SJSA1 (cell line): ENCODE measurements at regions not wholly inside any gene's neighbourhood (a gene's known extent, or its start where the extent isn't known, plus 50 kb on each side); places are given as distances from the start of the nearest gene placed in this dataset.

ENCODE experiments used
- DNase-seq, 2 experiments: peaks; one replicate each; pipeline ENCODE4 v3.0.0-alpha.2; 2015 to 2020; ENCODE audit warnings: low spot score in 2 of 2, low read depth in 1 of 2
- H3K27ac ChIP-seq: fragments of 250-450 bp; sonication (Bioruptor Pico); 2 replicates; pipeline ENCODE4 v1.5.1; 2020; ENCODE audit warnings: mild to moderate bottlenecking, moderate library complexity
- H3K27me3 ChIP-seq: fragments of 250-450 bp; sonication (Bioruptor Pico); replicated peaks from 2 replicates; pipeline ENCODE4 v1.5.1; 2020; ENCODE audit warnings: mild to moderate bottlenecking, moderate library complexity
- H3K36me3 ChIP-seq: fragments of 250-450 bp; sonication (Bioruptor Pico); 2 replicates; pipeline ENCODE4 v1.5.1; 2020; ENCODE audit warnings: mild to moderate bottlenecking
- H3K4me1 ChIP-seq: fragments of 250-450 bp; sonication (Bioruptor Pico); replicated peaks from 2 replicates; pipeline ENCODE4 v1.6.1; 2021; ENCODE audit warnings: mild to moderate bottlenecking
- H3K4me3 ChIP-seq: fragments of 250-450 bp; sonication (Bioruptor Pico); 2 replicates; pipeline ENCODE4 v1.5.1; 2020; ENCODE audit warnings: mild to moderate bottlenecking
- H3K9me3 ChIP-seq: fragments of 250-450 bp; sonication (Bioruptor Pico); replicated peaks from 2 replicates; pipeline ENCODE4 v1.5.1; 2020; ENCODE audit warnings: mild to moderate bottlenecking

DNA sequence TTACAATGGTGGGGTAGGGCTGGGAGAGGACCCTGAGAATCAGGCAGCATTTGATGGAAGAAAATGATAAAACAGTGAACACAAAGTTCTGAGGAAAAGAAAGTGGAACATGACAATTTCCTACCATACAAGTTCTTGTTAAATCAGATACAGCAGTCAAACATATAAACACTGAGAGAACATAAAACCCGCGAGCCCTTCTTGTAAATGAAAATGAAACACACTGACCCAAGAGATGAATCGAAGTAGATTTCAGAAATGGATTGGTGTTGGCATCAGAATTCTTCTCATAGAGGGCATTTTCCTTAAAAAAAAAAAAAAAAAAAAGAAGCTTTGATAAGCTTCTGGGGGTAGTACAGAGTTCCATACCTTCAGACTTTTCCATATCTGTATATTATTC is 134.7 kb upstream of the TMEM45B start:
- DNase-seq = no peak
- Histone ChIP-seq H3K9me3 (no peaks in the 10 kb centered on the region), H3K36me3 (no peaks in the 10 kb centered on the region), H3K27ac (no peak overlapping the region), H3K4me3 (no peak overlapping the region), H3K4me1 (no peaks in the 10 kb centered on the region), H3K27me3 (no peaks in the 10 kb centered on the region)

GRCh38 chr11:129681344-129682114 is 134.1 kb upstream of the TMEM45B start:
- Histone ChIP-seq H3K27ac (no peak overlapping the region), H3K4me3 (no peak overlapping the region), H3K27me3 (no peaks in the 10 kb centered on the region), H3K36me3 (no peaks in the 10 kb centered on the region), H3K9me3 (no peaks in the 10 kb centered on the region), H3K4me1 (no peaks in the 10 kb centered on the region)
- no peak for DNase-seq

DNA sequence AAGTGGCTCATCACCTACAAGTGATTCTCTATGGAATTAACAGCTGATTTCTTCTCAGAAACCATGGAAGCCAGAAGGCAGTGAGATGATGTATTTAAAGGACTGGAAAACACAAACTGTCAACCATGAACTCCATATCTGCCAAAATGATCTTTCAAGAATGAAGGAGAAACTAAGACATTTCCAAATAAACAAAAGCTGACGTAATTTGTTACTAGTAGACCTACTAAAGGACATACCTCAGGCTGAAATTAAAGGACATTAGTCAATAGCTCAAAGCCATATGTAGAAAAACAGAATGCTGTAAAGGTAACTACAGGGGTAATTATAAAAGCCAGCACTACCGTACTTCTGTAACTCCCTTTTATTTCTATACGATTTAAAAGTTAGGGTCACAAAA is 129.4 kb upstream of the TMEM45B start:
- no peaks in the 10 kb centered on the region for H3K4me1 ChIP-seq
- H3K4me3 ChIP-seq = no peak overlapping the region
- no peak for DNase-seq
- H3K27ac ChIP-seq = no peak overlapping the region
- no peaks in the 10 kb centered on the region for H3K9me3 ChIP-seq
- no peaks in the 10 kb centered on the region for H3K36me3 ChIP-seq
- no peaks in the 10 kb centered on the region for H3K27me3 ChIP-seq

DNA sequence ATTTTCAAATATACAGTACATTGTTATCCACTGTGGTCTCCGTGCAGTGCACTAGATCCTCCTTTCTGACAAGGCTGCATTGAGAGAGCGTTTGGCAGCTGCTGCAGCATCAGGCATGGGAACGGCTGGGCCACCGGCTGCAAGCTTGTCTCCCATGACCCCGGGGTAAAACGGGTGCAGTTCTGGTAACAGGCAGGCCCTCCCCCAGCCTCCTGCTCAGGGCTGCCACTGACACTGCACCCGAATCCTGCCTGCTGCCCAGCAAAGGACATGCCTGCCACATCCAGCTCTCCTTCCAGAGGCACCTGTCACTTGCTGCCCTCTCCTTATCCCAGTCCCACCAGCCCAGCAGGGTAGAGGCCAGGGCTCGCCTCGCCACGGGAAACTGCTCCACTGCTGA is 124.5 kb upstream of the TMEM45B start:
- DNase-seq = no peak
- Histone ChIP-seq H3K4me3 (no peak overlapping the region), H3K9me3 (no peaks in the 10 kb centered on the region), H3K36me3 (no peaks in the 10 kb centered on the region), H3K4me1 (no peaks in the 10 kb centered on the region), H3K27ac (no peak overlapping the region), H3K27me3 (no peaks in the 10 kb centered on the region)

DNA sequence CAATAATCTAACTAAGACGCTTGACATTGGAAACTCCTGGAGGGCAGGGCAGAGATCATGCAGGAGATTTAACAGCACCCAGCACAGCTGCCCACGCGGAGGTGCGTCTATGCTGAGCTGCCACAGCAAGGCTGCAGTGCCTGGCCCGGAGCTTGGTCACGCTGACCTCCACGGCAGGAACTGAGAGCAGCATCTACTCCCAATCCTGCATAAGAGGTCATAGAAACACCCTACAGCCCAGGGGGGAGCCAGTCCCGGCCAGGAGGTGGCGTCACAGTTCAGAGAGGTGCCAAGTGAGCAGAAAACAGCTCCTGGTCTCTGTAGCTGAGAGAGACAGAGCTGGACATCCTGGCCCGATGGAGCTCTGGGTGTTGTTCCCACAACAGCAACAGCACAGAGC is 121.1 kb upstream of the TMEM45B start:
- Histone ChIP-seq H3K36me3 (no peaks in the 10 kb centered on the region), H3K9me3 (no peaks in the 10 kb centered on the region)

DNA sequence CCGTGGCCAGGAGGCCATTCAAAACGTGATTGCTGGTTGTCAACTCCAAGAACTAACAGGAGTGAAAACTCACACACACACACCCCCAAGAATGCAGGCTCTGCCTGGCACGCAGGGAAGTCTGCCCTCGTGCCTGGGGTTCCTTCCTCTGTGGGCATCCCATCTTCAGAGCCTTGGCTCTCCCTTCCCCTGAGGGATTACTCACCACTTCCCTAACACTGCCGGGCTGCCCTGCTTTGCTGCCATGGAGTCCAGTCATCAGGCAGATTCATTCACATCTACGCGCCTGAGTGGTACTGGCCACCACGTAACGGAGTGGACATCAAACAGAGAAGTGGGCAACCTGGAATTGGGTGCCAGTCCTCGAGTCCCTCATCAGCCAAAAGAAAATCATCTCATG is 120.7 kb upstream of the TMEM45B start:
- no peaks in the 10 kb centered on the region for H3K9me3 ChIP-seq
- no peak overlapping the region for H3K4me3 ChIP-seq
- no peaks in the 10 kb centered on the region for H3K36me3 ChIP-seq
- no peaks in the 10 kb centered on the region for H3K4me1 ChIP-seq
- no peak for DNase-seq
- H3K27me3 ChIP-seq = no peaks in the 10 kb centered on the region
- no peak overlapping the region for H3K27ac ChIP-seq

More for the DNA sequence above, 121.1 kb upstream of the TMEM45B start:
- Histone ChIP-seq H3K4me1 (no peaks in the 10 kb centered on the region), H3K4me3 (no peak overlapping the region), H3K27ac (no peak overlapping the region), H3K27me3 (no peaks in the 10 kb centered on the region)
- no peak for DNase-seq

DNA sequence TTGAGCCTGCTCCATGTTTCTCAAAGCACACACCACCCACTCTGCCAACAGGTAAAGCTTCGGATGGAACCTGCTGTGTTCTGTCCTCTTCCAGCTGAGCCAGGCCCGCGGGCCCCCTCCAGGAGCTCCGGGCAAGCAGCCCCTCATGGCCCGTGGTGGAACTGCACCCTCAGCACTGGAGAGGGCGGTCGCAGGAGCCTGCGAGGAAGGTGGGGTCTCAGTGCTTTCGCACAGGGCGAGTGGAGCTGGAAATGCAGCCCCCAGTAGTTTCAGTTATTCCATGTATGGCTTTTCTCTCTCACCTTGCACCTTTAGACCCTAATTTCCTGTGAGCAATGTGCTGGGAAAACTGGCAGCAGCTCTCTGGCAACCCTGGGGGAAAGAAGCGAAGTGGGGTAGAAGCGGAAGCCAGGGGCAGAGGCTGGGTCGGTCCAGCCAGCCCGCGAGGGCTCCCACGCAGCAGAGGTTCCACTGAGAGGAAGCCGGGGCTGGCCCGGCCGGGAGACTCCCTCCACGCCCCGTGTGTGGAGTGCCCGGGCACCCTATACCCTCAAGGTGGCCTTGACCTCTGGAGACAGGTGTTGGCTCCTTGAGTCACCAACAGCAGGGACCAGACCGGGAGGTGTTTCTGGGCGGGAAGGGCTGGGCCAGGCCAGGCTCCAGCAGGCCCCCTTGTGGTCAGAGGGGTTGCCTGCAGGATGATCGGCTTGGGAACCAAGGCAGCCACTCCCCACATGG is 119.9 kb upstream of the TMEM45B start:
- Histone ChIP-seq H3K9me3 (no peaks in the 10 kb centered on the region), H3K4me1 (no peaks in the 10 kb centered on the region), H3K4me3 (no peak overlapping the region), H3K27ac (no peak overlapping the region), H3K27me3 (no peaks in the 10 kb centered on the region), H3K36me3 (no peaks in the 10 kb centered on the region)
- peak in 1 of 2 experiments; percentile 20 for DNase-seq

DNA sequence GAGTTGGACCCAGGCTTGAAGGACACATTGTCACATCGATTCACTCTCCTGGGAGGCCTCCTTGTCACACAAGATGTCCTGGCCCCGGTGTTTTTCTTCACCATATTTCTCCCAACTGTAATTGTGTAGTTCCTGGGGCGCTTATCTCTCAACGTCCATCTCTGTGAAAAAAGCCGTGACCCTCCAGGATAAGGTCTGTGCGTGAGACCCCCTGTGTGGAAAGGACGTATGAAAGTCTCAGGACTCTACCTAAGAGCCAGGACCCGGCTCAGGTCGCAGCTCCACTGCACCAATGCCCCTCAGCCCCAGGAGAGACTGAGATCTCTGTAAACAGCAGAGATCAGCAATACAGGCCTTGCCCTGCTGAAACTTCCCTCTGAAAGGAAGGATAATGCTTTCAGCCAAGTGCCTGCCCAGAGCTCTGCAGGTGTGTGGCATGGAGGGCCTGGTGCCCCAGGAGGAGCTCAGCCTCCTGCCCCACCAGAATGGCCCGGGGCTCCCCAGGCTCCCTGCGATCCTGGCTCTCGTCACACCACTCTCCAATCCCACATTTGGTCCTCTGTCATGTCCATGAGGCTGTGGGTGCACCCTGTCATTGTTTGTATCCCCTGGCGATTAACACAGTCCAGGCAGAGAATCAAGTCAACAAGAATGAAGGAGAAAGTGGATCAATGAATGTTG is 119.2 kb upstream of the TMEM45B start:
- Histone ChIP-seq H3K36me3 (no peaks in the 10 kb centered on the region), H3K4me3 (no peak overlapping the region), H3K27me3 (no peaks in the 10 kb centered on the region), H3K4me1 (no peaks in the 10 kb centered on the region), H3K27ac (no peak overlapping the region), H3K9me3 (no peaks in the 10 kb centered on the region)
- DNase-seq = no peak

DNA sequence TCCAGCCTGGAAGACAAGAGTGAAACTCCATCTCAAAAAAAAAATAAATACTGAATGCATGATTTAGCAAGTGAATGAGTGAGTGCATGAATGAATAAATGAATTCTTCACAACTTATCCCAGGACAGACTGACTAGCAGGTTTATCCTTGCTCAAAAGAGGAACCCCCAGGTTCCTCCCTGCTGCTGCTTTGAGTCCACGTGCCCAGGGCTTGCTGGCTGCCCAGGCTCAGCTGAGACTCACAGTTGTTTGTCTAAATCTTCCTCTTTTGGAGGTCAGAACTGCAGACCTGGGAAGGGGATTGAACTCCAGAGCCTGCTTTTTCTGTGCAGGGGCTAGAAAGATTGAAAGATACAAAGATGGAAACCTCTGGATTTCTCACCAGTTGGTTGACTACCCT is 117.4 kb upstream of the TMEM45B start:
- DNase-seq = no peak
- Histone ChIP-seq H3K9me3 (no peaks in the 10 kb centered on the region), H3K4me3 (no peak overlapping the region), H3K4me1 (no peaks in the 10 kb centered on the region), H3K36me3 (no peaks in the 10 kb centered on the region), H3K27ac (no peak overlapping the region), H3K27me3 (no peaks in the 10 kb centered on the region)

DNA sequence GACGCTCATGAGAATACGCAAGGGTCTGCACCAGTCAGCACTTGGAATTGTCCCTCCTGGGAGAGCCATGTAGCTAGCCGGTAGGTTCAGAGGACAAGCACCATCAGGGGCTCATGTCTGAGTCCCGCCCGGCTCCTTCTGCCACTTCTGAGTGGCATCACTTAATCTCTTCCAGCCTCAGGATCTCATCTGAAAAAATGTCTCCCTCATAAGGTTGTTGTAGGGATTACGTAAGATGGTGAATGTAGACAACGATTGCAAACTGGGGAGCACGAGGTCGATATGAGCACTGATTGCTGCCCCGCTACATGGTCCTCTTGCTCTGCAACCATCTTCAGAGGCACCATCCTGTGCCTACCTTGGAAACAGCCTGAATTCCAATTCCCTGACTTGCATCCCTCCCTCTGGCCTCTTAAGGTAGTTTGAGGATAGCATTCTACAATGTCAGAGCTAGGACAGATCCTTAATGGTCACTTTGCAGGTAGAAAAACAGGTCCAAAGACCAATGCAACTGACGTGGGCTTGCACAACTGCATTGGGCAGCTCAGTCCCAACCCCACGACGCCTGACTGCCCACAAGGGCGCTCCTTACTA is 115.8 kb upstream of the TMEM45B start:
- Histone ChIP-seq H3K9me3 (no peaks in the 10 kb centered on the region), H3K4me3 (no peak overlapping the region), H3K27me3 (no peaks in the 10 kb centered on the region), H3K4me1 (no peaks in the 10 kb centered on the region), H3K36me3 (no peaks in the 10 kb centered on the region), H3K27ac (no peak overlapping the region)
- DNase-seq = no peak

DNA sequence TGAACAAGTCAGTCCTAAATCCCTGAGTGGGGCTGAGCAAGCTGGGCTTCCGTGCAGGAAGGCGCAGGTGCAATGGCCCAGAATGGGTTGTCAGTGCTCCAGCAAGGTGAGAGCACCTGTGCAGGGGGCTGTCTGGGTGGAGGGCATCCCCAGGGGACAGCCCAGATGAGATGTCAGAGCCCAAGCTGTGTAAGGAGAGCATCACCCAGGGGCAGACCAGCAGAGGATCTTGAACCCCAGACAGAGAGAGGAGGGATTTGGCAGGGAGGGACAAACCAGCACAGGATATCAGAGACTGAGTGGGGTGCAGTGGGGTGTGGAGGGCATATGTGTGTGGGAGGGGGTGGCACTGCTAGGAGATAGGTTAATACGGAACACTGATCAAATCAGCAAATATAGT is 114.9 kb upstream of the TMEM45B start:
- no peak overlapping the region for H3K27ac ChIP-seq
- H3K36me3 ChIP-seq = no peaks in the 10 kb centered on the region
- no peak for DNase-seq
- no peak overlapping the region for H3K4me3 ChIP-seq
- no peaks in the 10 kb centered on the region for H3K4me1 ChIP-seq
- no peaks in the 10 kb centered on the region for H3K27me3 ChIP-seq
- H3K9me3 ChIP-seq = no peaks in the 10 kb centered on the region

GRCh38 chr11:129701706-129702105 is 113.9 kb upstream of the TMEM45B start:
- H3K4me3 ChIP-seq = no peak overlapping the region
- H3K27me3 ChIP-seq = no peaks in the 10 kb centered on the region
- H3K27ac ChIP-seq = no peak overlapping the region
- no peaks in the 10 kb centered on the region for H3K4me1 ChIP-seq
- DNase-seq = no peak
- no peaks in the 10 kb centered on the region for H3K36me3 ChIP-seq
- H3K9me3 ChIP-seq = no peaks in the 10 kb centered on the region

DNA sequence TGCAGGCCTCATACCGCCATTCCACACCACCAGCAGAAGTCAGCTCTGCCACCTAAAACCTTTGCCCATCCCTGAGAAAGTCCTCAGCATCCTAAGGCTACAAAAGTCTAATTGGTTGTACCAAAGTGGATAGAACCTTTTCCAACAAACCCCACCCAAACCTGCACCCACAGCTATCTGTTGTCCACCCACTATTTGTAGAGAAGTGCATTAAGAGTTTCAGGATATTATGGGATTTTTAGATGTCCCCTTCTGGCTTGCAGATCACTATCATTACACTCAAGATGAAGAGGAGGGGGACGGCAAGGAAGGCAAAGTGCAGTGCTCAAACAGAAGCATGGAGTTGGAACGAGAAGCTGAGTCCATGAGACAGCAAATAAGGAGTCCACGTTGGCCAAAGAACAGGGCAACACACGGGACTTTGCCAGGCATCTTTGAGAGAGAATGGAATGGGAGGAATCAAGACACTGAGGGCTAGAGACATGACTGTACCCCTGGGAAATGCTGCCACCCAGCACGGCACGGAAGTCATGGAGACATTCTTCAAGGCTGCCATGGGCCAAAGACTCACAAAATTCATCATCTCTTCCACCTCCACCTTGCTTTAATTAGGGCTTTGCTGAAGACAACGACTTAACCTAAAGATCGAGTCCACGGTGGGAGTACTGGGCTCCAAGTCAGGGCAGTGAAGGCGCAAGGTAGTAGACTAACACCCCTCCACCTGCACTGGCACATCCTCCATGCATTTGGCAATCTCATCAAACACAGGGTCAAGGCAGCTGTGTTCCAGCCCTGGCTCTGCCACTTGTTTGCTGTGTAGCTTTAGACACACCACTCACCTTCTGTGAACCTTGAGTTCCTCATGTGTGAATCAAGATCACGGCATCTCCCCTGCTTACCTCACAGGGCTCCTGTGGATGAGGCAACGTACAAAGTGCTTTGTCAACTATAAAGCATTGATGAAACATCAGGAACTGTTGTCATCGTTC is 112.9 kb upstream of the TMEM45B start:
- no peak for DNase-seq
- Histone ChIP-seq H3K27ac (no peak overlapping the region), H3K9me3 (no peaks in the 10 kb centered on the region), H3K27me3 (no peaks in the 10 kb centered on the region), H3K4me3 (no peak overlapping the region), H3K36me3 (no peaks in the 10 kb centered on the region), H3K4me1 (no peaks in the 10 kb centered on the region)
